ENCODE measurements at regions not wholly inside any gene's neighbourhood (a gene's known extent, or its start where the extent isn't known, plus 50 kb on each side); places are given as distances from the start of the nearest gene placed in this dataset.

GRCh38 chr5:155726267-155726666 is 600.7 kb upstream of the SGCD start:
- TF ChIP-seq FOXP2 (optimal IDR thresholded peaks at IDR 0.05; ENCODE audit: borderline replicate concordance, extremely low read depth, extremely low read length, insufficient read depth) (no peak), TAF1 (IDR thresholded peaks at IDR 0.05; ENCODE audit: borderline replicate concordance, insufficient read depth, low read length) (no peak), REST (IDR thresholded peaks at IDR 0.05; ENCODE audit: insufficient read depth in 1 of 2, low read depth in 2 of 2, low read length in 2 of 2) (peak; percentile 76 to 94)

GRCh38 chr5:155727512-155728145 is 599.3 kb upstream of the SGCD start:
- no peak for TF ChIP-seq REST (IDR thresholded peaks at IDR 0.05; ENCODE audit: insufficient read depth in 1 of 2, low read depth in 2 of 2, low read length in 2 of 2)
- TF ChIP-seq TAF1 (IDR thresholded peaks at IDR 0.05; ENCODE audit: borderline replicate concordance, insufficient read depth, low read length), result no peak
- no peak for TF ChIP-seq POLR2AphosphoS5 (IDR thresholded peaks at IDR 0.05; ENCODE audit: low read depth, low read length)
- no peak for TF ChIP-seq FOXP2 (optimal IDR thresholded peaks at IDR 0.05; ENCODE audit: borderline replicate concordance, extremely low read depth, extremely low read length, insufficient read depth)
- no peak for TF ChIP-seq SIN3A (IDR thresholded peaks at IDR 0.05; ENCODE audit: borderline replicate concordance, insufficient read depth, low read length)

GRCh38 chr5:155728146-155728856 is 598.7 kb upstream of the SGCD start:
- no peak for TF ChIP-seq REST (IDR thresholded peaks at IDR 0.05; ENCODE audit: insufficient read depth in 1 of 2, low read depth in 2 of 2, low read length in 2 of 2)
- no peak for TF ChIP-seq TAF1 (IDR thresholded peaks at IDR 0.05; ENCODE audit: borderline replicate concordance, insufficient read depth, low read length)
- TF ChIP-seq POLR2AphosphoS5 (IDR thresholded peaks at IDR 0.05; ENCODE audit: low read depth, low read length), result no peak
- no peak for TF ChIP-seq SIN3A (IDR thresholded peaks at IDR 0.05; ENCODE audit: borderline replicate concordance, insufficient read depth, low read length)
- no peak for TF ChIP-seq FOXP2 (optimal IDR thresholded peaks at IDR 0.05; ENCODE audit: borderline replicate concordance, extremely low read depth, extremely low read length, insufficient read depth)

GRCh38 chr5:155728857-155729683 is 597.9 kb upstream of the SGCD start:
- no peak for TF ChIP-seq SIN3A (IDR thresholded peaks at IDR 0.05; ENCODE audit: borderline replicate concordance, insufficient read depth, low read length)
- no peak for TF ChIP-seq REST (IDR thresholded peaks at IDR 0.05; ENCODE audit: insufficient read depth in 1 of 2, low read depth in 2 of 2, low read length in 2 of 2)
- no peak for TF ChIP-seq POLR2AphosphoS5 (IDR thresholded peaks at IDR 0.05; ENCODE audit: low read depth, low read length)
- no peak for TF ChIP-seq TAF1 (IDR thresholded peaks at IDR 0.05; ENCODE audit: borderline replicate concordance, insufficient read depth, low read length)
- TF ChIP-seq FOXP2 (optimal IDR thresholded peaks at IDR 0.05; ENCODE audit: borderline replicate concordance, extremely low read depth, extremely low read length, insufficient read depth), result no peak
